ENCODE measurements at regions not wholly inside any gene's neighbourhood (a gene's known extent, or its start where the extent isn't known, plus 50 kb on each side); places are given as distances from the start of the nearest gene placed in this dataset.

DNA sequence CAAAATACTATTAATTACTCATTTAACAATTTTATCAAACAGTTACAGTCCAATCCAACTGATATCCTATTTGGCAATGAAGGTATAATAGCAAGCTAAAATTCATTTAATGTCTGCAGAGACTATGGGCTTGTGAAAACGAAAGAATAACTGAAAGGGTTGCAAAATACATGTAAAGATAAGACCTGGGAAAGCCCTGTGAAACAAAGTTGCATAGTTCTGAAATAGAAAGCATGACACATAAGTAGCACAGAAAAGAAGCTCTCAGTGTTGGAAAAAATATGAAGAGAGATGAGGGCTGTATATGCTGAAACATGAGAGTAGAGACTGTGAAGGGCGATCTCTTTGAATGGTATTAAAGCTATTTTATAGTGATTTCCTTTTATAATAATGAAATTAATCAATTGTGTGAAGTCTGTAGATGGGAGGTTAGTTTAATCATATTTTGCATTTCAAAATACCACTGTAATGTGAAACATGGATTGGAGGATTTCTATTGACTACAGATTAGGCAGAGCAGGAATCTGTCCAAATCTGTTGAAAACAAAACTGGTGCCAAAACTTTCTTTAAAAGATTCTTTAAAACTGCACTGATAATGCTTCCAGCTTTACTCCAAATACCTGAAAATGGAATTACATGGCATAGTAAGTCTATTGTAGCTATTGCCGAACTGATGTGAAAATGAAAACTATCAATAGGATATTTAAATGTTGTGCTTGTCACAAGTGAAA lies 1518.9 kb upstream of the B3GALT2 start:
- TF ChIP-seq FOXP2 (optimal IDR thresholded peaks at IDR 0.05; ENCODE audit: borderline replicate concordance, extremely low read depth, extremely low read length, insufficient read depth) (no peak), TAF1 (IDR thresholded peaks at IDR 0.05; ENCODE audit: borderline replicate concordance, insufficient read depth, low read length) (no peak), SIN3A (IDR thresholded peaks at IDR 0.05; ENCODE audit: borderline replicate concordance, insufficient read depth, low read length) (no peak), POLR2AphosphoS5 (IDR thresholded peaks at IDR 0.05; ENCODE audit: low read depth, low read length) (no peak)
- TF ChIP-seq, protein P1, sequence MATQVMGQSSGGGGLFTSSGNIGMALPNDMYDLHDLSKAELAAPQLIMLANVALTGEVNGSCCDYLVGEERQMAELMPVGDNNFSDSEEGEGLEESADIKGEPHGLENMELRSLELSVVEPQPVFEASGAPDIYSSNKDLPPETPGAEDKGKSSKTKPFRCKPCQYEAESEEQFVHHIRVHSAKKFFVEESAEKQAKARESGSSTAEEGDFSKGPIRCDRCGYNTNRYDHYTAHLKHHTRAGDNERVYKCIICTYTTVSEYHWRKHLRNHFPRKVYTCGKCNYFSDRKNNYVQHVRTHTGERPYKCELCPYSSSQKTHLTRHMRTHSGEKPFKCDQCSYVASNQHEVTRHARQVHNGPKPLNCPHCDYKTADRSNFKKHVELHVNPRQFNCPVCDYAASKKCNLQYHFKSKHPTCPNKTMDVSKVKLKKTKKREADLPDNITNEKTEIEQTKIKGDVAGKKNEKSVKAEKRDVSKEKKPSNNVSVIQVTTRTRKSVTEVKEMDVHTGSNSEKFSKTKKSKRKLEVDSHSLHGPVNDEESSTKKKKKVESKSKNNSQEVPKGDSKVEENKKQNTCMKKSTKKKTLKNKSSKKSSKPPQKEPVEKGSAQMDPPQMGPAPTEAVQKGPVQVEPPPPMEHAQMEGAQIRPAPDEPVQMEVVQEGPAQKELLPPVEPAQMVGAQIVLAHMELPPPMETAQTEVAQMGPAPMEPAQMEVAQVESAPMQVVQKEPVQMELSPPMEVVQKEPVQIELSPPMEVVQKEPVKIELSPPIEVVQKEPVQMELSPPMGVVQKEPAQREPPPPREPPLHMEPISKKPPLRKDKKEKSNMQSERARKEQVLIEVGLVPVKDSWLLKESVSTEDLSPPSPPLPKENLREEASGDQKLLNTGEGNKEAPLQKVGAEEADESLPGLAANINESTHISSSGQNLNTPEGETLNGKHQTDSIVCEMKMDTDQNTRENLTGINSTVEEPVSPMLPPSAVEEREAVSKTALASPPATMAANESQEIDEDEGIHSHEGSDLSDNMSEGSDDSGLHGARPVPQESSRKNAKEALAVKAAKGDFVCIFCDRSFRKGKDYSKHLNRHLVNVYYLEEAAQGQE (IDR thresholded peaks at IDR 0.05; ENCODE audit: insufficient read depth in 1 of 2, low read depth in 2 of 2, low read length in 2 of 2): no peak

DNA sequence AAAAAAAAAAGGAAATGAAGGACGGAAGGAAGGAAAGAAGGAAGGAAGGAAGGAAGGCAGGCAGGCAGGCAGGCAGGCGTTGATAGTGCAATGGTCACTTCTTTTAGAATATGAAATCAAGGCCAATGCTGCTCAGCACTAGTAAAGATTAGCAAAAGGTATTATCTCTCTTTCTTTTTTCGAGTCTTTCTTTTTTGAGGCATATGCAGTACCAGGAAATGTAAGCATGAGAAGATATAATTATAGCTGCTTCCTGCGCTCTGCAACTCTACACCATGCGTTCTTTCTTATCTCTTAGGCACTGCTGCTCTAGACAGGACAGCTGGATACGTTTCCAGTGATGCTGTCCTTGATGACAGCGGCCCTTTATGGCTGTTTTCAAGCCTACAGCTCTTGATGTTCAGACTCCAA lies 1512.5 kb upstream of the B3GALT2 start:
- no peak for TF ChIP-seq SIN3A (IDR thresholded peaks at IDR 0.05; ENCODE audit: borderline replicate concordance, insufficient read depth, low read length)
- no peak for TF ChIP-seq TAF1 (IDR thresholded peaks at IDR 0.05; ENCODE audit: borderline replicate concordance, insufficient read depth, low read length)
- TF ChIP-seq FOXP2 (optimal IDR thresholded peaks at IDR 0.05; ENCODE audit: borderline replicate concordance, extremely low read depth, extremely low read length, insufficient read depth): no peak
- TF ChIP-seq, protein P1 (IDR thresholded peaks at IDR 0.05; ENCODE audit: insufficient read depth in 1 of 2, low read depth in 2 of 2, low read length in 2 of 2): no peak
- TF ChIP-seq POLR2AphosphoS5 (IDR thresholded peaks at IDR 0.05; ENCODE audit: low read depth, low read length): no peak

DNA sequence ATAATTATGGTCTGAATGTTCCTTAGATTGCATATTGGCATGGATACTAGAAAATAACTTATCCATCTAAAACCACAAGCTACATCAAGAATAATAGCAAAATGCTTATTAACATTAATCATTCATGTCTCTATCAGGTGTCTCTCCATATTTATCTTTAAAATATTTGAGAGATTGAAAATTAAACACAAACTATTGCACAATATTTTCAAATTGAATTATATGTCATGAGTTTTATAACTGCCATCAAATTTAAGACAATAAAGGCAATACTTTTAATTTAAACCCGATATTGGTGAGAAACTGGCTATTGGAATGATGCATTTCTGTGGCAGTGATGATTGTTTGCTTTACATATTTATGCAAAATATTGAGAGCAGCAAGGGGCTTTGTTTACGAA lies 1506.8 kb upstream of the B3GALT2 start:
- TF ChIP-seq FOXP2 (optimal IDR thresholded peaks at IDR 0.05; ENCODE audit: borderline replicate concordance, extremely low read depth, extremely low read length, insufficient read depth): no peak
- TF ChIP-seq POLR2AphosphoS5 (IDR thresholded peaks at IDR 0.05; ENCODE audit: low read depth, low read length): no peak
- no peak for TF ChIP-seq TAF1 (IDR thresholded peaks at IDR 0.05; ENCODE audit: borderline replicate concordance, insufficient read depth, low read length)
- no peak for TF ChIP-seq SIN3A (IDR thresholded peaks at IDR 0.05; ENCODE audit: borderline replicate concordance, insufficient read depth, low read length)
- TF ChIP-seq, protein P1 (IDR thresholded peaks at IDR 0.05; ENCODE audit: insufficient read depth in 1 of 2, low read depth in 2 of 2, low read length in 2 of 2): no peak

DNA sequence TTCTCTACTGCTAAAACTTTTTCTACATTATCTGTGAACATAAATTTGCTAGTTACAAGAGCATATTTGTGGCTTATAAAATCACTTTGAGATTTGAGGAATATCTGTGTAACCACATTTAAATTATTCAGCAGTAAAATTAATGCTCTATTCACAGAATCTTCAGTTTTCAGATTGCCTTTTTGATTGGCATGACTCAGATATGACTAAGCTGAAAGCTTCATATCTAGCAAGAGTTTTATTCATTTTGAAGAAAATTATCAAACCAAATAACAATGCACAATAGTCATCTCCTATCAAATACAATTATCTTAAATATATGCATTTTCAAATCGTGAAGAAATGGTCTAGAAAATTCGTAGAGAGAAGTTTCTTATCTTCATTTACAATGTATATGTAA lies 1498.2 kb upstream of the B3GALT2 start:
- TF ChIP-seq FOXP2 (optimal IDR thresholded peaks at IDR 0.05; ENCODE audit: borderline replicate concordance, extremely low read depth, extremely low read length, insufficient read depth) (no peak), TAF1 (IDR thresholded peaks at IDR 0.05; ENCODE audit: borderline replicate concordance, insufficient read depth, low read length) (no peak), SIN3A (IDR thresholded peaks at IDR 0.05; ENCODE audit: borderline replicate concordance, insufficient read depth, low read length) (no peak), POLR2AphosphoS5 (IDR thresholded peaks at IDR 0.05; ENCODE audit: low read depth, low read length) (no peak)
- TF ChIP-seq, protein P1 (IDR thresholded peaks at IDR 0.05; ENCODE audit: insufficient read depth in 1 of 2, low read depth in 2 of 2, low read length in 2 of 2): no peak
